ENCODE measurements at regions not wholly inside any gene's neighbourhood (a gene's known extent, or its start where the extent isn't known, plus 50 kb on each side); places are given as distances from the start of the nearest gene placed in this dataset.
A peak's percentile ranks its signal among the peaks of the same experiment; 100 is the strongest.
"Not testable (repeated sequence)": the region's sequence is repeated elsewhere in the genome, so short reads cannot be mapped to it uniquely, and the experiment has no call there.

- no peak for DNase-seq
Measured at GRCh38 chr19:56949626-56950025, 109.1 kb upstream of the PEG3 start.

- no peak for DNase-seq
Measured at GRCh38 chr19:56951672-56952071, 111.1 kb upstream of the PEG3 start.

- peak; percentile 71 for DNase-seq
Measured at GRCh38 chr19:56953470-56953869, 112.9 kb upstream of the PEG3 start.

- DNase-seq, result no peak
Measured at GRCh38 chr19:56955637-56956216, 115.2 kb upstream of the PEG3 start.

- no peak for DNase-seq
Measured at GRCh38 chr19:56956503-56957226, 116.1 kb upstream of the PEG3 start.

GRCh38 chr19:56959205-56959604 is 118.7 kb upstream of the PEG3 start:
- peak; percentile 50 for DNase-seq

GRCh38 chr19:56960959-56961543 is 120.5 kb upstream of the PEG3 start:
- DNase-seq, result no peak

- DNase-seq, result peak; percentile 58
Measured at GRCh38 chr19:56964410-56964920, 123.9 kb upstream of the PEG3 start.

GRCh38 chr19:56966225-56966696 is 125.7 kb upstream of the PEG3 start:
- peak; percentile 92 for DNase-seq

GRCh38 chr19:56966697-56967299 is 126.3 kb upstream of the PEG3 start:
- no peak for DNase-seq

GRCh38 chr19:56969156-56969555 is 128.6 kb upstream of the PEG3 start:
- DNase-seq, result no peak

GRCh38 chr19:56969759-56970178 is 129.2 kb upstream of the PEG3 start:
- DNase-seq, result no peak

GRCh38 chr19:56971230-56971629 is 130.7 kb upstream of the PEG3 start:
- DNase-seq, result no peak

- DNase-seq, result peak; percentile 68
Measured at GRCh38 chr19:56972291-56972841, 131.8 kb upstream of the PEG3 start.

GRCh38 chr19:56973713-56974555 is 133.4 kb upstream of the PEG3 start:
- DNase-seq, result peak; percentile 96

GRCh38 chr19:56974556-56975207 is 134.2 kb upstream of the PEG3 start:
- no peak for DNase-seq

GRCh38 chr19:56976300-56976699 is 135.8 kb upstream of the PEG3 start:
- DNase-seq, result no peak

GRCh38 chr19:56976995-56977906 is 136.7 kb upstream of the PEG3 start:
- DNase-seq, result no peak

GRCh38 chr19:56978023-56978565 is 137.6 kb upstream of the PEG3 start:
- DNase-seq, result peak; percentile 59

GRCh38 chr19:56980326-56980725 is 139.5 kb upstream of the USP29 start:
- DNase-seq, result not testable (repeated sequence)

All from eye (tissue), 1 donor.